GM19351 (cell line): ENCODE measurements at regions not wholly inside any gene's neighbourhood (a gene's known extent, or its start where the extent isn't known, plus 50 kb on each side); places are given as distances from the start of the nearest gene placed in this dataset.
"Not testable (repeated sequence)": the region's sequence is repeated elsewhere in the genome, so short reads cannot be mapped to it uniquely, and the experiment has no call there.

ENCODE experiments used
- ATAC-seq: cut with Tn5 transposase; IDR thresholded peaks from one replicate; pipeline ENCODE4 v1.9.1; 2021; ENCODE audit warnings: mild to moderate bottlenecking, moderate library complexity; ENCODE audit not compliant: unreplicated experiment

DNA sequence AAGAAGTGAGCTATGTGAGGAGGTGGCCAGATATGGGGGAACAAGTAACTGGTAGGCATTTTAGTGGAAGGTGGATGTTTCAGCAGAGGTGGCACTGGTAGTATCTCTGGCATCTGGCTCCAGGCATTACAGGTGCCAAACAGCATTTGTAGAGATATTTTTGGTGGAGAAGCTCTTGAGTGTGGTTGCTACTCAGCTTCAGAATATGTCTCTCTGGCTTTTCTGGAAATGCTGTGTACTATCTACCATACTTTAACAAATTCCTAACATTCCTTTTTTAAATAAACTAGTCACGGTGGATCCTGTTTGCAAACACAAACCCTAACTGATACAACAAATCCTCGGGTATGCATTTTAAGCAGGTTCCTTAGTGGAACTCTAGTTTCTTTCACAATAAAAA lies 128.0 kb downstream of the BARX2 start:
- no peak for ATAC-seq

- ATAC-seq = no peak
Observed at GRCh38 chr11:129505266-129505665, 129.6 kb downstream of the BARX2 start.

- ATAC-seq = no peak
Observed at GRCh38 chr11:129508163-129508562, 132.5 kb downstream of the BARX2 start.

GRCh38 chr11:129528296-129528695 lies 152.6 kb downstream of the BARX2 start:
- no peak for ATAC-seq

DNA sequence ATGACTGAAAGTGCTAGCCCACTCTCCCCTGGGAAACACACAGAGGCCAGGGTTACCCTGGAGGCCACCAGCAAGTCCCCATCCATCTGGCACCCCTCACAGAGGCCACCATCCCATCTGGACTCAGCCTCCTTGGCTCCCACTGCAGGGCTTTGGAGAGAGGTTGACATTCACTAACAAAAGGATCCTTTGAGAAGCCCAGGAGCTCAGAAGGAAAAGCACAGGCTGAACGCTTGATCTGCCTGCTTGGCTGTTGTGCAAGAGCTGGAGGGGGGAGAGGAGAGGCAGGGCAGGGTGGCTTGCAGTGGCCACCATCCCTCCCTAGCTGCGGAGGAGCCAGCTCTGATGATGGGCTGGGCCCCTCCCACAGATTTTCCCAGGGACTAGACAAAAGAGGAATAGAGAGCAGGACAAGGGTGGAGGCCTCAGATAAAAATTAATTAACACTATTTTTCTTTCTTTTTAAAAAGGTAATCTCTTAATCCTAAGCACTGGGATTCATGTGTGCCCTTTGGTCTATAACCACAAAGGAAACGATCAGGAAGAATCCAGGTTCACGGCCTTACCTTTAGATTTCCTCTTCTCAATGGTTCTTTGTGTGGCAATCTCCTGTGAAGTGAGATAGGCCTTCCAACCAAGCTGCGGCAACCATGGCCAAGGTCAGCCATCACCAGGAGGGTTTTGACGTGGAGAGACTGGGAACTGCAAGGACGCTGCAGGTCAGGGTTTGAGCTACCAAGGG lies 154.7 kb downstream of the BARX2 start:
- no peak for ATAC-seq

DNA sequence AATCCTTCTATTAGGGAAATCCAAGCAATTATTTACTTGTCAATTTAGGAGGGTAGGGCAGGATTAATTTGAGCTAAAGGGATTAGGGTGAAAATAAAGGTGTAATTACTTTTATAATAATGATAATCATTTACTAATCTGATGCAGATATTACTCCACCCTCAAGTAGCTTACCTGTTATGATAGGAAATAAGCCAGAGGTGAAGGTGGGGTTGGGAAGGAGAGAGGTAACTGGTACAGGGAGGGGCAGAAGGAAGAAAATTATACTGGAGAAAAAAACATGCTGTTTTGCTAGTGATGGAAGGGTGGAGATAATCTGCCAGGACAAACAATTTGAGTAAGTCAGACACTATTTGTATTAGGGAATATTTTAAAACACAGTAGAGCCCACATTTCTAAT lies 157.7 kb downstream of the BARX2 start:
- no peak for ATAC-seq

GRCh38 chr11:129536338-129536737 lies 160.7 kb downstream of the BARX2 start:
- no peak for ATAC-seq

GRCh38 chr11:129538323-129538722 lies 162.7 kb downstream of the BARX2 start:
- ATAC-seq = no peak

DNA sequence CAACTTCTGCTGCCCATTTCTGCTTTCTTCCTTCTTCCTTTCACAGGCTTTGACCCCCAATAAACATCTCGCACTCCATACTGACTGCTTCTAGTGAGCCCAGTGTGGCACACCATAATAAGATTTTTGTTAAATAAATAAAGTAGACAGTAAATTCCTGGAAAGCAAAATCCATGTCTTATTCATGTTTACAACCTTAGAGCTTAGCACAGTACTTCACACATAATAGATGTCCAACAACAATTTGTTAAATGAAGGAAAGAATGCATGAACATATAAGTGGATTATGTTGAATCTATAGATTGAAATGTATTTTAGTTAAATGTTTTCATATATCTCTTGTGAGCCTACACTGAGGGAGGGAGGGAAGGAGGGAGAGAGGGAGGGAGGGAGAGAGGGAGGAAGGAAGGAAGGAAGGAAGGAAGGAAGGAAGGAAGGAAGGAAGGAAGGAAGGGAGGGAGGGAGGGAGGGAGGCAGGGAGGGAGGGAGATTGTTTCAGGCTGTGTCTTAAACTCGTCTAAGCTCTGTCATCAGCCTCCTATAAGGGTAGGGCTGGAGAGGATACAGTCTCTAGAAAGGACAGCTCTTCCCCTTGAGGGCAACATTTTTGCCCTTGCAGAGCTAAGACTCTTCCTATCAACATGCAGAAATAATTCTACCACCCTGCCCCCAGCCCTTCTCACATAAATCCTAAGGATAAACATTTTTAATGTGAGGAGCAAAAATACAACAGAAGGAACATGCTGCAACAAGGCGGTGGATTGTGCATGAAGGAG lies 168.1 kb downstream of the BARX2 start:
- ATAC-seq = no peak

- ATAC-seq = no peak
Observed at GRCh38 chr11:129544691-129545090, 169.0 kb downstream of the BARX2 start.

DNA sequence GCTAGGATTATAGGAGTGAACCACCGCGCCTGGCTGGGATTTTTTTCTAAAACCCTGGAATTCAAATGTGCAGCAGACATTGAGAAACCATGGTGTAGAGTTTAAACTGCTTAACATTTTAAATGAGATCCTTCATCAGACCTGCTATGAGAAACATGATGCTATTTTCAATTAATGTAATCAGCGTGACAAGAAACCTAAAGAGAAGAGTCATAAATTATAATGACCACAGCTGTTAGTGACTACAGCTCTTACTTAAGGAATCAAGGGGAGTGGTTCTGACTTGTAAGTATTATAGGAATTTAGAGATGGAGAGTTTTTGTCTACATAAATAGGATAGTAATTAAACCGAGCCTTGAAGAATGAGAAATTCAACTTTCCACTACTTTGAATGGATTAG lies 170.6 kb downstream of the BARX2 start:
- ATAC-seq = no peak

GRCh38 chr11:129557421-129557820 lies 181.8 kb downstream of the BARX2 start:
- ATAC-seq = no peak

DNA sequence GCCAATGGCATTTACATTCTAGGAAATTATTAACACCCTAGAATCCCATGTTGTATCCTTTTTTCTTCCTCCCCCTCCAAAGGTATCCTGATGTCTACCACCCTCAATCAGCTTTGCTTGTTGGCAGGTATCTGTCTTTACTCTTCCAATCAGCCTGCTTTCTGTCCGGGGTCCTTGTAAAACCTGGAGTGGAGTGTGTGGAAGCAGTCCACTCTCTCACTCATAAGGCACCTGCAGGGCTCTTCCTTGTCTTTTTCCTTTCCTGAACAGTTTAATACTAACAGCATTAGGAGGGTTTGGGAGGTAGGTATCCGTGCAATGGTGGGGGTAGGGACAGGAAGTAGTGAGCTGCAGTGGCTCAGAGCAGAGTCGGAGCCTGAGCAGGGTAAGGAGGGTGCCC lies 193.4 kb downstream of the BARX2 start:
- ATAC-seq = no peak

DNA sequence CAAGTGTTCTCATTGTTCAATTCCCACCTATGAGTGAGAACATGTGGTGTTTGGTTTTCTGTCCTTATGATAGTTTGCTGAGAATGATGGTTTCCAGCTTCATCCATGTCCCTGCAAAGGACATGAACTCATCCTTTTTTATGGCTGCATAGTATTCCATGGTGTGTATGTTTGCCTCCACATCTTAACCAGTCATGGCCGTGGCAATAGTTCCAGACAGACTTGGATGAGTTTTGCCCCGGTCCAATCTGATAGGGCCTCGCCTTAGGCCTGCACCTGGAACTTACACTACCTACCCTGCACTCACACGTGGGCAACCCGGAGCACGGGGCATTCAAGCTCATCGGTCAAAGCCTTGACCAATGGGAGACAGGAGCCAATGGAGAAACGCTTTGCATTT lies 197.0 kb downstream of the BARX2 start:
- not testable (repeated sequence) for ATAC-seq

DNA sequence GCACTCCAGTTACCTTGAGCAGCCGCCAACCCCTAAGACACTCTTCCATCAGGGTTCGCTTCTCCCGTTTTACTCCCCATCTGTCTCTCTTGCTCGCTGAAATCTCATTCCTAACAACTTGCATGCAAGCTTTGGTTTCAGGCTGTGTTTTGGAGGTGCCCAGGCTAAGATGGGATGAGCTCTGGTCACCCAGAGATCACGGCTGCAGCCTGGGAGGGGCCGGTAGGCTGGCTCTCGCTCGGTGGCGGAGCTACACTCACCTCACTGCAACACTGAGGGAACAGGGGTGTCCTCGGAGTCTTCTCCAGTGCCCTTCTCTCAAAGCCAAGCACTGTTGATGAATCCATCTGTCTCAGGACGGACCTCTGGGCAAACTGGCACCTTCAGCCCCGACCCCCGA lies 197.5 kb downstream of the BARX2 start:
- ATAC-seq = no peak

DNA sequence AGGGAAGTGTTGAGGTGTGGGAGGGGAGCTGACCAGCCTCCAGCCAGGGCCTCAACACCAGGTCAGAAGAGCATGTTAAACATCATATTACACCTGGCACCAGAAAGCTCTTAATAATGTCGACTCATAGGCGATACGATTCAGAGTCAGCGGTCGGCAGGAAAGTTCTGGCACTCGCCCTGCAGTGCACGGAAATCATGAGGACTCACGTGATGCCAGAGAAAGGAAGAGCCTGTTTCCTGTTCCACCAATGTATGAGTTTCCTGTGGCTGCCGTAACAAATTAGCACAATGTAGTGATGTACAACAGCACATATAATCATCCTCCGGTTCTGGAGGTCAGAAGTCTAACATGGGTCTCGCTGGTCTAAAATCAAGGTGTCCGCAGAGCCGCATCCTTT lies 198.8 kb downstream of the BARX2 start:
- ATAC-seq = no peak

DNA sequence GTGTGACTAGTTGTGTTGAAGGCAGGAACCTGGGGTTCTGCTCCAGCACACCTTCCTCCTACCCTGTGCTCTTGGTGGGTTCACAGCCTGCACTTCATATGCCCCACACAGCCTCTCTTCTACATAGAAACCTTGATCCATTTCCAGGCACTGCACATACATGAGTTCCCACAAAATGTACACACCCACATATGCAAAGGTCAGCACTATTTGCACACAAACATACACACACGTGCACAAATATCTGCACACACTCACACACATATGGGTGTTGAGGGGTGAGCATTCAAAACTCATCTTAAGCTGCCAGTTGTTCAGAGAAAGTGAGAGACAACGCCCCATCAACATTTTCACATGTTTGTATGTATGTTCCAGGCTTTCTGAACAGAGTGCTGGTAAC lies 201.0 kb downstream of the BARX2 start:
- ATAC-seq = no peak

DNA sequence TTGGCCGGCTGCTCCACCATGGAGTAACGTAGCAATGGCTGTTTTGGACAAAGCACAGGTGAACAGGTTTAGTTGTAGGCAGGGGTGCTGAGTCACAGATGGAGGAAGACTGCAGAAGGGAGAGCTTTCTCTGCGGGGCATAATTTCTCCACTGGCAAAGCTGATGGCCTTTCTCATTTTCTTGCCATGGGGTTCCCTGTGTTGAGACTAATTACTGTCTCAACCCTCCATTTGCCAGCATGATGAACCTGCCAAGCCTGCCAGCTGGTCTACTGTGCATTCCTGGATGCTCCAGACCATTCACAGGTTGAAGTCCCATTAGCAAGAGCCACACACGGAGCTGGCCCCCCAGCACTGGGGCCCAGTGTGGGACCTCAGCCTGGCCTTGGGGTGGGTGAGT lies 202.4 kb downstream of the BARX2 start:
- ATAC-seq = no peak

GRCh38 chr11:129580278-129580677 lies 204.6 kb downstream of the BARX2 start:
- no peak for ATAC-seq

DNA sequence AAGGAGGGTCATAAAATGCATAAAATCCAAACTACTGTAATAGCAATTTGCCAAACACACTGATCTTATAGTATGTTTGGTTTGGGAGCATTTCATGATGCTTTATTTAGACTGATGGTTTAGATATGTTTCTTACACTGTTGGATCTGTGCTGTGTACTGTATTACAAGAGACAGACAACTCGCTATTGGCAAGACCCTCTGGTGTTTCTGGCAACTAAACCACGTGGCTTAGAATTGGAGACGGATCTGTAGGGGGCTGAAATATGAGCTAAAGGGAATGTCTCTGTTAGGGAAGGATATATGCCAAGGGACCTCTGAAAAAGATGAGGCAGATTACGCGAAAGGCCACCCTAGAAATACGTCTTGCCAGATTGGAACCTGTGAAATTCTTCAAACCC lies 208.7 kb downstream of the BARX2 start:
- no peak for ATAC-seq

- no peak for ATAC-seq
Observed at GRCh38 chr11:129589190-129589860, 213.7 kb downstream of the BARX2 start.
